Hepatocyte (in vitro differentiated cells): ENCODE measurements at regions not wholly inside any gene's neighbourhood (a gene's known extent, or its start where the extent isn't known, plus 50 kb on each side); places are given as distances from the start of the nearest gene placed in this dataset.

ENCODE experiments used
- DNase-seq: peaks from one replicate; pipeline ENCODE4 v3.0.0-alpha.2; 2016; ENCODE audit warnings: low spot score
- H2AFZ ChIP-seq: fragments of 200-600 bp; sonication (generic); 2 replicates; pipeline ENCODE4 v1.6.0; 2016; ENCODE audit warnings: antibody characterized with exemption, mild to moderate bottlenecking
- H3K27ac ChIP-seq: fragments of 200-600 bp; sonication (generic); 2 replicates; pipeline ENCODE4 v1.5.1; 2016; ENCODE audit warnings: mild to moderate bottlenecking
- H3K27me3 ChIP-seq: fragments of 200-600 bp; sonication (generic); 2 replicates; pipeline ENCODE4 v1.6.1; 2016
- H3K36me3 ChIP-seq: fragments of 200-600 bp; sonication (generic); replicated peaks from 2 replicates; pipeline ENCODE4 v1.5.1; 2016; ENCODE audit warnings: low read depth; ENCODE audit not compliant: insufficient read depth
- H3K4me1 ChIP-seq: fragments of 200-600 bp; sonication (generic); 2 replicates; pipeline ENCODE4 v1.5.1; 2016; ENCODE audit warnings: mild to moderate bottlenecking, moderate library complexity; ENCODE audit not compliant: insufficient read depth
- H3K4me2 ChIP-seq: fragments of 200-600 bp; sonication (generic); 2 replicates; pipeline ENCODE4 v1.6.0; 2016
- H3K4me3 ChIP-seq: fragments of 200-600 bp; sonication (generic); 2 replicates; pipeline ENCODE4 v1.5.1; 2016; ENCODE audit warnings: mild to moderate bottlenecking
- H3K79me2 ChIP-seq: fragments of 200-600 bp; sonication (generic); 2 replicates; pipeline ENCODE4 v1.6.0; 2017; ENCODE audit warnings: mild to moderate bottlenecking
- H3K9me2 ChIP-seq: fragments of 200-600 bp; sonication (generic); replicated peaks from 2 replicates; pipeline ENCODE4 v1.6.0; 2017; ENCODE audit warnings: mild to moderate bottlenecking; ENCODE audit not compliant: insufficient read depth
- H3K9me3 ChIP-seq: fragments of 200-600 bp; sonication (generic); 2 replicates; pipeline ENCODE4 v1.5.1; 2016; ENCODE audit warnings: low read depth, mild to moderate bottlenecking
- H4K20me1 ChIP-seq: fragments of 200-600 bp; sonication (generic); 2 replicates; pipeline ENCODE4 v1.6.0; 2016; ENCODE audit warnings: mild to moderate bottlenecking; ENCODE audit not compliant: insufficient read depth, poor library complexity, severe bottlenecking
- EZH2 ChIP-seq: fragments of 200-600 bp; sonication (generic); IDR thresholded peaks from 2 replicates; pipeline ENCODE4 v1.6.1; 2016; ENCODE audit warnings: antibody characterized with exemption, mild to moderate bottlenecking, borderline replicate concordance
- EZH2phosphoT487 ChIP-seq: fragments of 200-600 bp; sonication (generic); IDR thresholded peaks from one replicate; pipeline ENCODE4 v1.6.1; 2018; ENCODE audit warnings: antibody characterized with exemption, mild to moderate bottlenecking, low read depth, moderate library complexity; ENCODE audit not compliant: unreplicated experiment, severe bottlenecking
- WGBS: methylation state at CpG from one replicate; pipeline ENCODE4 v1.1.6; 2016; ENCODE audit warnings: low lambda C conversion rate; ENCODE audit errors: missing lambda C conversion rate; 5-methylcytosine and 5-hydroxymethylcytosine counted together
- TF ChIP-seq, protein P1 (sequence below): fragments of 200-600 bp; sonication (generic); IDR thresholded peaks from 2 replicates; pipeline ENCODE4 v1.5.1; 2016; ENCODE audit warnings: antibody characterized with exemption, mild to moderate bottlenecking; ENCODE audit not compliant: poor library complexity

DNA sequence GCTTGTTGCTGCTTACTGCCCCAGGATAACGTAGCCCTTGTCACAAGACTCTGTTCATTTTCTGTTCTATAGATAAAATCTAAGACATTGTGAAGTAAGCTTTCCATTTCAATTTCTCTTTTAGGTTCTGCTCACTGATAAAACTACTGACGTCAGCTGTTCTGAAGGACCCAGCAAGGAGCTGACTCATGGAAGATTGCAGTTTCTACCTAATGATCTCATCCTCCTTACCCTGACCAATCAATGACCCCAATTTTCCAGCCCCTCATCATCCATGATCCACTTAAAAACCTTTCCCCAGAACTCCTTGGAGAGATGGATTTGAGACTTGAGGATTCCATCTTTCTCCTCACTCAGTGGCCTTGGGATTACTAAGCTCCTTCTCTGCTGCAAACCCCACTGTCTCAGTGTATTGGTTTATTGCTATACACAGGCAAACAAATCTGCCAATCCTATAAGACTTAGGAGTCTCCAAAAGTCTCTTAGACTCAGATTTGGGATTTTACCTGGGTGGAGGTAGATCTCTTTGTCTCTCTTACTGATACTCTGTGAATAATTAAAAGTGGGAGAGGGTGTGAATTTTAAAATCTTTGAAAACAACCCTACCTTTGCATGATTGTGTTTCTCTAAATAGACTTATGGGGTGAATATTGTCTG, 109.2 kb upstream of the TRIM24 start:
- Histone ChIP-seq H2AFZ (no peak overlapping the region), H4K20me1 (no peaks in the 10 kb centered on the region), H3K4me3 (no peak overlapping the region), H3K9me3 (no peaks in the 10 kb centered on the region), H3K36me3 (no peaks in the 10 kb centered on the region), H3K27ac (no peak overlapping the region), H3K27me3 (no peaks in the 10 kb centered on the region), H3K79me2 (no peaks in the 10 kb centered on the region), H3K4me1 (no peaks in the 10 kb centered on the region), H3K9me2 (no peaks in the 10 kb centered on the region), H3K4me2 (no peak overlapping the region)
- DNase-seq = no peak
- 67% methylated on average over 2 of the region's 2 CpGs for WGBS
- TF ChIP-seq EZH2phosphoT487 (no peak), EZH2 (no peak)
- TF ChIP-seq, protein P1, sequence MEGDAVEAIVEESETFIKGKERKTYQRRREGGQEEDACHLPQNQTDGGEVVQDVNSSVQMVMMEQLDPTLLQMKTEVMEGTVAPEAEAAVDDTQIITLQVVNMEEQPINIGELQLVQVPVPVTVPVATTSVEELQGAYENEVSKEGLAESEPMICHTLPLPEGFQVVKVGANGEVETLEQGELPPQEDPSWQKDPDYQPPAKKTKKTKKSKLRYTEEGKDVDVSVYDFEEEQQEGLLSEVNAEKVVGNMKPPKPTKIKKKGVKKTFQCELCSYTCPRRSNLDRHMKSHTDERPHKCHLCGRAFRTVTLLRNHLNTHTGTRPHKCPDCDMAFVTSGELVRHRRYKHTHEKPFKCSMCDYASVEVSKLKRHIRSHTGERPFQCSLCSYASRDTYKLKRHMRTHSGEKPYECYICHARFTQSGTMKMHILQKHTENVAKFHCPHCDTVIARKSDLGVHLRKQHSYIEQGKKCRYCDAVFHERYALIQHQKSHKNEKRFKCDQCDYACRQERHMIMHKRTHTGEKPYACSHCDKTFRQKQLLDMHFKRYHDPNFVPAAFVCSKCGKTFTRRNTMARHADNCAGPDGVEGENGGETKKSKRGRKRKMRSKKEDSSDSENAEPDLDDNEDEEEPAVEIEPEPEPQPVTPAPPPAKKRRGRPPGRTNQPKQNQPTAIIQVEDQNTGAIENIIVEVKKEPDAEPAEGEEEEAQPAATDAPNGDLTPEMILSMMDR = no peak

DNA sequence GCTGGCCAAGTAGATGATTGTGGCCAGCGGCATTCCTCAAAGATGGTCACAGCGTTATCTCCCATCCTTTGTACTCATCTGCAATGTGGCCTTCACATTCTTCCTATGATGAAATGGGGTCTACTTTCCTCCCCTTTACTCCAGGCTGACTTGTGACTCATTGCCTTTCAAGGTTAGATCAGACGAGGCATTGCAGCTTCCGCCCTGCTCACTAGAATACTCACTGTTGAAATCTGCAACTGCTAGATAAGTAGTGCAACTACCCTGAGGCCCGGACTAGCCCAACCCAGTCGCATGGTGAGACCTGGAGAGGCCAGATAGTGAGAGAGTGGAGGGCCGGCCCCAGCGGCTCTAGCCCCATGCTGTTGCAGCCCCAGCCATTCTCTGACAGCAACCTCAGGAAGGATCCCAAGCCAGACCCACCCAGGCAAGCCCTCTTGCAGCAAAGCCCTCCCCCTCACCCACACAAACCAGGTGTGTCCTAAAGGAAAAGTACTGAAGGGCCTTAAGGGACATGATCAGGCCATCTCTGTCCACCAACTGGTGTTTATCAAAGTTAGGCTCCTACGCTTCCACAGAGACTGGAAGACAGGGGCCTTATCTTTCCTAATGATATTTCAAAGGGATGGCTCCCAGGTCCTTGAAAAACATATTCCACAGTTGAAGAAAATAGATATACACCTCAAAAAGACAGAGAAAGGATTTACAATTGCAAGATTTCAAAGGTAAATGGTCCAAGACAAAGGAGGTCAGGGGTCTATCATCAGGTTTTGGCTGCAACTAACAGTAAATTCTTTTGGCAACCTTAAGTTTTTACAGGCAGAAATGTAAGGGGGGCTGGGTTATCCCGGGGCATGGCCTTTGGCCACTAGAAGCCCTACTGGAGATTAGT, 107.2 kb upstream of the TRIM24 start:
- Histone ChIP-seq H3K36me3 (no peaks in the 10 kb centered on the region), H3K9me2 (no peaks in the 10 kb centered on the region), H3K4me1 (no peaks in the 10 kb centered on the region), H3K27me3 (no peaks in the 10 kb centered on the region), H2AFZ (no peak overlapping the region), H3K4me3 (no peak overlapping the region), H3K4me2 (no peak overlapping the region), H4K20me1 (no peaks in the 10 kb centered on the region), H3K27ac (no peak overlapping the region), H3K9me3 (no peaks in the 10 kb centered on the region), H3K79me2 (no peaks in the 10 kb centered on the region)
- WGBS = 70% methylated on average over 10 of the region's 10 CpGs
- peak; percentile 18 for DNase-seq
- TF ChIP-seq EZH2phosphoT487 (no peak), EZH2 (no peak)
- TF ChIP-seq, protein P1 = no peak

DNA sequence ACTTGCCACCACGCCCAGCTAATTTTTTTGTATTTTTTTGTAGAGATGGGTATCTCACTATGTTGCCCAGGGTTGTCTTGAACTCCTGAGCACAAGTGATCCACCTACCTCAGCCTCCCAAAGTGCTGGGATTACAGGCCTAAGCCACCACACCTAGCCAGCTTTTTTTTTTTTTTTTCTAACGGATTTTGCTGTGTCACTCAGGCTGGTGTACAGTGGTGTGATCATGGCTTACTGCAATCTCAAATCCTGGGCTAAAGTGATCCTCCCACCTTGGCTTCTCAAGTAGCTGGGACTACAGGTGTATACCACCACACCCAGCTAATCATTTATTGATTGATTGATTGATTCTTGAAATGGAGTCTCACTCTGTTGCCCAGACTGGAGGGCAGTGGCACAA, 106.0 kb upstream of the TRIM24 start:
- 88% methylated on average over 2 of the region's 2 CpGs for WGBS
- Histone ChIP-seq H3K27me3 (no peaks in the 10 kb centered on the region), H3K79me2 (no peaks in the 10 kb centered on the region), H3K4me3 (no peak overlapping the region), H3K27ac (no peak overlapping the region), H3K9me3 (no peaks in the 10 kb centered on the region), H4K20me1 (no peaks in the 10 kb centered on the region), H2AFZ (no peak overlapping the region), H3K36me3 (no peaks in the 10 kb centered on the region), H3K4me2 (no peak overlapping the region), H3K9me2 (no peaks in the 10 kb centered on the region), H3K4me1 (no peaks in the 10 kb centered on the region)
- no peak for DNase-seq
- TF ChIP-seq, protein P1 = no peak
- TF ChIP-seq EZH2phosphoT487 (no peak), EZH2 (no peak)
